GM12878 (cell line): ENCODE measurements at regions not wholly inside any gene's neighbourhood (a gene's known extent, or its start where the extent isn't known, plus 50 kb on each side); places are given as distances from the start of the nearest gene placed in this dataset.

Source experiments
- ATAC-seq: fragments of 200-7000 bp; cut with Tn5 transposase; 3 replicates; pipeline ENCODE4 v1.9.1; 2020; ENCODE audit warnings: mild to moderate bottlenecking, moderate library complexity
- BruUV-seq: library from RNA; stranded (reverse); fragments of 400-500 nt; replicated peaks from 2 replicates; lab custom pipeline; 2021; lab: Mats Ljungman, UMichigan
- CTCF ChIA-PET: fragments of 300-600 bp; sonication (Branson Sonifier 250); formaldehyde crosslinking; extraction: SDS; loops from one replicate; lab custom pipeline; 2021; ENCODE audit warnings: inconsistent platforms; lab: Yijun Ruan, JAX
- POLR2A ChIA-PET: fragments of 350-600 bp; formaldehyde crosslinking; extraction: SDS; loops from one replicate; lab custom pipeline; 2021; ENCODE audit warnings: inconsistent platforms; lab: Charles Lee
- RAD21 ChIA-PET: fragments of 300-600 bp; sonication (Branson Sonifier 250); formaldehyde crosslinking; loops from one replicate; lab custom pipeline; 2023; ENCODE audit warnings: antibody characterized with exemption; ENCODE audit not compliant: unreplicated experiment; lab: Charles Lee
- SMC1A ChIA-PET: fragments of 300-600 bp; sonication (Branson Sonifier 250); formaldehyde crosslinking; loops from one replicate; lab custom pipeline; 2023; ENCODE audit not compliant: unreplicated experiment, uncharacterized antibody; lab: Charles Lee
- DNase-seq: peaks from one replicate; pipeline ENCODE4 v3.0.0-alpha.2; 2011; ENCODE audit warnings: low read depth, low spot score
- FAIRE-seq: peaks from 3 replicates; lab custom pipeline; 2011; peaks lifted over from hg19 to GRCh38; lab: Jason Lieb, UNC
- H2AFZ ChIP-seq: 2 replicates; pipeline ENCODE4 v1.6.0; 2011; ENCODE audit warnings: low read depth, low read length, control low read depth; ENCODE audit not compliant: control insufficient read depth
- H3K27ac ChIP-seq: 2 replicates; pipeline ENCODE4 v1.5.1; 2011; ENCODE audit warnings: control low read depth; ENCODE audit not compliant: control insufficient read depth, insufficient read depth
- H3K27me3 ChIP-seq, 2 experiments: replicated peaks in 1 of 2; 2 replicates each; pipeline versions ENCODE4 v1.6.0 to v1.6.1; 2011; ENCODE audit warnings: low read length in 1 of 2; ENCODE audit not compliant: control insufficient read depth in 2 of 2, insufficient read depth in 2 of 2
- H3K36me3 ChIP-seq, 2 experiments: 2 replicates each; pipeline ENCODE4 v1.5.1; 2011; ENCODE audit warnings: low read length in 1 of 2; ENCODE audit not compliant: control insufficient read depth in 2 of 2, insufficient read depth in 2 of 2
- H3K4me1 ChIP-seq: 2 replicates; pipeline ENCODE4 v1.6.1; 2011; ENCODE audit warnings: mild to moderate bottlenecking, low read length, moderate library complexity, mixed read lengths; ENCODE audit not compliant: control insufficient read depth, insufficient read depth
- H3K4me2 ChIP-seq: 2 replicates; pipeline ENCODE4 v1.6.0; 2011; ENCODE audit warnings: control low read depth; ENCODE audit not compliant: control insufficient read depth, insufficient read depth
- H3K4me3 ChIP-seq: fragments of 200-600 bp; sonication (generic); 2 replicates; pipeline ENCODE4 v1.5.1; 2016
- H3K79me2 ChIP-seq: 2 replicates; pipeline ENCODE4 v1.6.0; 2011; ENCODE audit warnings: low read length; ENCODE audit not compliant: control insufficient read depth, insufficient read depth
- H3K9ac ChIP-seq: 2 replicates; pipeline ENCODE4 v1.8.0; 2011; ENCODE audit warnings: low read length, control low read depth, mixed read lengths; ENCODE audit not compliant: control insufficient read depth, insufficient read depth
- H3K9me3 ChIP-seq: replicated peaks from 3 replicates; pipeline ENCODE4 v1.5.1; 2011; ENCODE audit warnings: mild to moderate bottlenecking, low read length; ENCODE audit not compliant: control insufficient read depth, insufficient read depth
- H4K20me1 ChIP-seq: 2 replicates; pipeline ENCODE4 v1.6.0; 2011; ENCODE audit not compliant: control insufficient read depth, insufficient read depth
- CBX5 ChIP-seq: sonication (generic); IDR thresholded peaks from 2 replicates; pipeline ENCODE4 v1.6.1; 2016; ENCODE audit warnings: low read depth, moderate library complexity, mild to moderate bottlenecking, inconsistent platforms
- EP300 ChIP-seq, 2 experiments: fragments of 150-350 bp in 1 of 2; IDR thresholded peaks; 2 replicates each; pipeline ENCODE4 v1.6.1; 2011 to 2012; ENCODE audit warnings: low read depth in 2 of 2, low read length in 2 of 2, borderline replicate concordance in 1 of 2, improper control_type of control experiment in 1 of 2, inconsistent platforms in 1 of 2; ENCODE audit not compliant: control insufficient read depth in 1 of 2
- EZH2 ChIP-seq: IDR thresholded peaks from 2 replicates; pipeline ENCODE4 v1.6.1; 2012; ENCODE audit warnings: low read depth, mild to moderate bottlenecking, control low read depth, inconsistent platforms, low read length, borderline replicate concordance; ENCODE audit not compliant: control insufficient read depth
- MYC ChIP-seq: IDR thresholded peaks from 2 replicates; pipeline ENCODE4 v1.6.1; 2011; ENCODE audit warnings: mild to moderate bottlenecking, low read length, moderate library complexity, inconsistent platforms; ENCODE audit not compliant: insufficient read depth, insufficient replicate concordance, insufficient read length, severe bottlenecking
- NBN ChIP-seq: fragments of 450-650 bp; IDR thresholded peaks from 2 replicates; pipeline ENCODE4 v1.6.1; 2016
- PAX8 ChIP-seq: fragments of 450-650 bp; IDR thresholded peaks from 2 replicates; pipeline ENCODE4 v1.6.1; 2017; ENCODE audit warnings: mild to moderate bottlenecking, moderate library complexity
- POLR2AphosphoS2 ChIP-seq: IDR thresholded peaks from 2 replicates; pipeline ENCODE4 v1.6.1; 2011; ENCODE audit warnings: low read depth, mild to moderate bottlenecking, low read length, improper control_type of control experiment, moderate library complexity
- SMC3 ChIP-seq: IDR thresholded peaks from 2 replicates; pipeline ENCODE4 v1.6.1; 2011; ENCODE audit warnings: low read length, improper control_type of control experiment, borderline replicate concordance
- TCF12 ChIP-seq: IDR thresholded peaks from 2 replicates; pipeline ENCODE4 v1.6.1; 2011; ENCODE audit warnings: low read depth, mild to moderate bottlenecking, low read length
- ZNF217 ChIP-seq: fragments of 450-650 bp; IDR thresholded peaks from 2 replicates; pipeline ENCODE4 v1.6.1; 2017; ENCODE audit warnings: antibody characterized with exemption, mild to moderate bottlenecking
- ZNF24 ChIP-seq: fragments of 450-650 bp; IDR thresholded peaks from 2 replicates; pipeline ENCODE4 v1.6.1; 2017; ENCODE audit warnings: antibody characterized with exemption, mild to moderate bottlenecking
- WGBS: methylation state at CpG from one replicate; pipeline ENCODE4 v1.1.6; 2016; ENCODE audit warnings: low lambda C conversion rate; ENCODE audit not compliant: insufficient replicate concordance, insufficient coverage; ENCODE audit errors: missing lambda C conversion rate; 5-methylcytosine and 5-hydroxymethylcytosine counted together
- in situ Hi-C: fragments of 300-500 bp; cut with MboI; formaldehyde crosslinking; loops from 9 replicates; pipeline ENCODE4 v1.14.3; 2018; ENCODE audit warnings: mixed read lengths
- intact Hi-C: fragments of 100-400 bp; cut with micrococcal nuclease; formaldehyde crosslinking; loops from one replicate; pipeline ENCODE4 v1.14.2; 2022; ENCODE audit not compliant: unreplicated experiment
- TF ChIP-seq, protein P1 (sequence below): fragments of 450-650 bp; IDR thresholded peaks from 2 replicates; pipeline ENCODE4 v1.6.1; 2014; ENCODE audit warnings: mild to moderate bottlenecking
- TF ChIP-seq, protein P2 (sequence below): fragments of 450-650 bp; IDR thresholded peaks from 2 replicates; pipeline ENCODE4 v1.6.1; 2017; ENCODE audit warnings: mild to moderate bottlenecking, moderate library complexity

DNA sequence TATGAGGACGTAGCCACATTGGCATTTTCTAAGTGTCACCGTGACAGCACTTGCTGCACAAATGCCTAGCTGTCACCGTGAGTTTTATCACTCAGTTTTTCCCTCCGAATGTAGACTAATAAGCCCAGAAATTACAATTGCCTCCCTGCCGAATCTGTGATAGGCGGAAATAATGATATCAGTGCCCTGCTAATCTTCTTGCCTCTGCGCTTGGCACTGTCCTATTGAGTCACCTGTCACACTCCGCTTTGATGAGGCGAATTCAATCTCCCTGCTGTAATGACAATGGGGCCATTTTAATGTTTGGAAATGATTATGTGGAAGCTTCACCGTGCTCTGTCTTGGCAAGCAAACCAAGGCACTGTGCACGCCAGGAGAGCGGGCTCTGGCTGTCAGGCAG is 112.8 kb downstream of the LINC00237 start:
- H3K79me2 ChIP-seq = no peaks in the 10 kb centered on the region
- in situ Hi-C loops = no loop called here
- no peak overlapping the region for H3K4me3 ChIP-seq
- intact Hi-C loops = no loop called here
- ChIA-PET POLR2A (no interaction called here), RAD21 (no interaction called here), CTCF (interaction anchor here (0.6 kb wide), 1 partner anchor 13 kb away, joined by 3 read pairs; no protein-coding TSS in a partner anchor), SMC1A (no interaction called here)
- H3K27ac ChIP-seq = no peak overlapping the region
- ATAC-seq = no peak
- H2AFZ ChIP-seq = no peak overlapping the region
- no peaks in the 10 kb centered on the region for H4K20me1 ChIP-seq
- no peak for DNase-seq
- H3K9me3 ChIP-seq = no peaks in the 10 kb centered on the region
- peaks cover 1 to 3% of the 10 kb centered on the region in 2 experiments; a peak in 2 of 4 replicates for H3K27me3 ChIP-seq
- BruUV-seq = no TSS peak
- FAIRE-seq = no peak
- TF ChIP-seq, protein P1, sequence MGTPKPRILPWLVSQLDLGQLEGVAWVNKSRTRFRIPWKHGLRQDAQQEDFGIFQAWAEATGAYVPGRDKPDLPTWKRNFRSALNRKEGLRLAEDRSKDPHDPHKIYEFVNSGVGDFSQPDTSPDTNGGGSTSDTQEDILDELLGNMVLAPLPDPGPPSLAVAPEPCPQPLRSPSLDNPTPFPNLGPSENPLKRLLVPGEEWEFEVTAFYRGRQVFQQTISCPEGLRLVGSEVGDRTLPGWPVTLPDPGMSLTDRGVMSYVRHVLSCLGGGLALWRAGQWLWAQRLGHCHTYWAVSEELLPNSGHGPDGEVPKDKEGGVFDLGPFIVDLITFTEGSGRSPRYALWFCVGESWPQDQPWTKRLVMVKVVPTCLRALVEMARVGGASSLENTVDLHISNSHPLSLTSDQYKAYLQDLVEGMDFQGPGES = no peak
- TF ChIP-seq MYC (no peak), ZNF217 (no peak), SMC3 (no peak), NBN (no peak)
- H3K9ac ChIP-seq = no peak overlapping the region
- 40% methylated on average over 12 of the region's 12 CpGs for WGBS
- H3K36me3 ChIP-seq = no peaks in the 10 kb centered on the region
- no peaks in the 10 kb centered on the region for H3K4me1 ChIP-seq
- H3K4me2 ChIP-seq = no peak overlapping the region

DNA sequence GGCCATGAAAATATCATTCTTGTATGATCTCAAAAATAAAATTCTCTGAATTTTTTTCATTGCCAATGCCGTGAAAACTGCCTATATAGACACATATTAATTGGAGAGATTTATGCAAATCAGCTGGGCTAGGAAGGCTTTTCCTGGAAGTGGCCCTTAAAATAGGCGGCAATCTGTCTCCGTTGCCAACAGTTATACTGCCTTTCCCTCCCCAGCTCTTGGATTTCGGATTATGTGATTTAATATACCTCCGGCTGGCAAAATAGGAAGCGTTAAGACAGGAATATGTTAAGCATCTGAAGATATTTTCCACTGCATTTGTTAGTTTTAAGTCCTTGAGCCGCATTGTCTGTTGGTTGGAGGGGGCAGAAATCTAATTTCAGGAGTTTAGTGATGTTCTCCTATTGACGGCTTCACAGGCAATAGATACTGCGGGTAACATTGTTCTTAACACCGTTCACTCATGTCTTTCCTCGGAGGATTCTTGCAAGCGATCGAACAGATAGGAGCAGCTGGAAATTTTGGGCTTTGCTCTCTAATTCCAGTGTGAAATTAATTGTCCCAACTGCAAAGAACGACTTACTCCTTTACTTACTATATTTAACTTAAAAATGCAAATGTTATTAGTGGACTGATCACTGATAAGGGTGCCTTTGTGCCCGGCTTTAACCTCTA is 113.3 kb downstream of the LINC00237 start:
- Histone ChIP-seq H3K27ac (no peak overlapping the region), H3K9ac (no peak overlapping the region), H3K79me2 (no peaks in the 10 kb centered on the region), H3K4me1 (no peaks in the 10 kb centered on the region), H3K27me3 (peaks cover 1 to 3% of the 10 kb centered on the region in 2 experiments; a peak in 2 of 4 replicates), H3K4me3 (no peak overlapping the region), H3K36me3 (no peaks in the 10 kb centered on the region), H2AFZ (no peak overlapping the region), H3K4me2 (no peak overlapping the region), H4K20me1 (no peaks in the 10 kb centered on the region), H3K9me3 (no peaks in the 10 kb centered on the region)
- in situ Hi-C loops = no loop called here
- BruUV-seq = no TSS peak
- WGBS = 45% methylated on average over 15 of the region's 15 CpGs
- no peak for ATAC-seq
- SMC1A ChIA-PET = no interaction called here
- DNase-seq = no peak
- intact Hi-C loops = no loop called here
- CTCF ChIA-PET = no interaction called here
- POLR2A ChIA-PET = no interaction called here
- FAIRE-seq = no peak
- RAD21 ChIA-PET = no interaction called here
- TF ChIP-seq POLR2AphosphoS2 (no peak), PAX8 (no peak), TCF12 (no peak), ZNF24 (no peak), EZH2 (no peak), CBX5 (no peak), EP300 (IDR thresholded peaks at IDR 0.05; ENCODE audit: borderline replicate concordance in 1 of 2, control insufficient read depth in 1 of 2, low read depth in 2 of 2, low read length in 2 of 2) (no peak)
- TF ChIP-seq, protein P2, sequence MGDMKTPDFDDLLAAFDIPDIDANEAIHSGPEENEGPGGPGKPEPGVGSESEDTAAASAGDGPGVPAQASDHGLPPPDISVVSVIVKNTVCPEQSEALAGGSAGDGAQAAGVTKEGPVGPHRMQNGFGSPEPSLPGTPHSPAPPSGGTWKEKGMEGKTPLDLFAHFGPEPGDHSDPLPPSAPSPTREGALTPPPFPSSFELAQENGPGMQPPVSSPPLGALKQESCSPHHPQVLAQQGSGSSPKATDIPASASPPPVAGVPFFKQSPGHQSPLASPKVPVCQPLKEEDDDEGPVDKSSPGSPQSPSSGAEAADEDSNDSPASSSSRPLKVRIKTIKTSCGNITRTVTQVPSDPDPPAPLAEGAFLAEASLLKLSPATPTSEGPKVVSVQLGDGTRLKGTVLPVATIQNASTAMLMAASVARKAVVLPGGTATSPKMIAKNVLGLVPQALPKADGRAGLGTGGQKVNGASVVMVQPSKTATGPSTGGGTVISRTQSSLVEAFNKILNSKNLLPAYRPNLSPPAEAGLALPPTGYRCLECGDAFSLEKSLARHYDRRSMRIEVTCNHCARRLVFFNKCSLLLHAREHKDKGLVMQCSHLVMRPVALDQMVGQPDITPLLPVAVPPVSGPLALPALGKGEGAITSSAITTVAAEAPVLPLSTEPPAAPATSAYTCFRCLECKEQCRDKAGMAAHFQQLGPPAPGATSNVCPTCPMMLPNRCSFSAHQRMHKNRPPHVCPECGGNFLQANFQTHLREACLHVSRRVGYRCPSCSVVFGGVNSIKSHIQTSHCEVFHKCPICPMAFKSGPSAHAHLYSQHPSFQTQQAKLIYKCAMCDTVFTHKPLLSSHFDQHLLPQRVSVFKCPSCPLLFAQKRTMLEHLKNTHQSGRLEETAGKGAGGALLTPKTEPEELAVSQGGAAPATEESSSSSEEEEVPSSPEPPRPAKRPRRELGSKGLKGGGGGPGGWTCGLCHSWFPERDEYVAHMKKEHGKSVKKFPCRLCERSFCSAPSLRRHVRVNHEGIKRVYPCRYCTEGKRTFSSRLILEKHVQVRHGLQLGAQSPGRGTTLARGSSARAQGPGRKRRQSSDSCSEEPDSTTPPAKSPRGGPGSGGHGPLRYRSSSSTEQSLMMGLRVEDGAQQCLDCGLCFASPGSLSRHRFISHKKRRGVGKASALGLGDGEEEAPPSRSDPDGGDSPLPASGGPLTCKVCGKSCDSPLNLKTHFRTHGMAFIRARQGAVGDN = no peak
